ENCODE measurements at regions not wholly inside any gene's neighbourhood (a gene's known extent, or its start where the extent isn't known, plus 50 kb on each side); places are given as distances from the start of the nearest gene placed in this dataset.
"Not testable (repeated sequence)": the region's sequence is repeated elsewhere in the genome, so short reads cannot be mapped to it uniquely, and the experiment has no call there.

- no peak for DNase-seq
Measured at GRCh38 chr6:79150733-79151132, 72.7 kb upstream of the PHIP start.

- DNase-seq = no peak
Measured at GRCh38 chr6:79149884-79150283, 71.8 kb upstream of the PHIP start.

- DNase-seq = no peak
Measured at GRCh38 chr6:79146421-79146820, 68.4 kb upstream of the PHIP start.

- no peak for DNase-seq
Measured at GRCh38 chr6:79145301-79145700, 67.2 kb upstream of the PHIP start.

GRCh38 chr6:79143320-79143898, 65.4 kb upstream of the PHIP start:
- DNase-seq = no peak

GRCh38 chr6:79138146-79138545, 60.1 kb upstream of the PHIP start:
- DNase-seq = no peak

- DNase-seq = no peak
Measured at GRCh38 chr6:79137671-79138070, 59.6 kb upstream of the PHIP start.

GRCh38 chr6:79135973-79136470, 58.0 kb upstream of the PHIP start:
- DNase-seq = no peak

GRCh38 chr6:79134699-79135474, 56.8 kb upstream of the PHIP start:
- DNase-seq = peak; percentile 91

- DNase-seq = no peak
Measured at GRCh38 chr6:79133173-79133572, 55.1 kb upstream of the PHIP start.

GRCh38 chr6:79131220-79131619, 53.2 kb upstream of the PHIP start:
- DNase-seq = not testable (repeated sequence)
